Right cardiac atrium (tissue), 5 donors: ENCODE measurements at regions not wholly inside any gene's neighbourhood (a gene's known extent, or its start where the extent isn't known, plus 50 kb on each side); places are given as distances from the start of the nearest gene placed in this dataset.
"Not testable (repeated sequence)": the region's sequence is repeated elsewhere in the genome, so short reads cannot be mapped to it uniquely, and the experiment has no call there.

Experiments
- ATAC-seq, 2 donors: fragments of 200-7000 bp; cut with Tn5 transposase; one replicate each; pipeline versions ENCODE4 v1.8.0 to v1.9.1; 2020; ENCODE audit warnings: moderate library complexity in 2 of 2, mild to moderate bottlenecking in 1 of 2
- DNase-seq, 3 donors: peaks; one replicate each; pipeline ENCODE4 v3.0.0-alpha.2; 2020
- H3K27ac ChIP-seq: one replicate; pipeline ENCODE4 v1.5.1; 2013; ENCODE audit warnings: mild to moderate bottlenecking, low read length, control low read depth, moderate library complexity
- H3K27me3 ChIP-seq: one replicate; pipeline ENCODE4 v1.6.1; 2013; ENCODE audit not compliant: control insufficient read depth, insufficient read depth
- H3K4me1 ChIP-seq: one replicate; pipeline ENCODE4 v1.6.1; 2013; ENCODE audit warnings: low read length; ENCODE audit not compliant: control insufficient read depth, insufficient read depth
- H3K4me3 ChIP-seq: one replicate; pipeline ENCODE4 v1.5.1; 2013; ENCODE audit warnings: low read length, control low read depth
- H3K9me3 ChIP-seq: one replicate; pipeline ENCODE4 v1.6.1; 2013; ENCODE audit warnings: low read length; ENCODE audit not compliant: control insufficient read depth
- WGBS: extraction: QIAGEN DNeasy Blood & Tissue Kit; methylation state at CpG from one replicate; pipeline ENCODE4 v1.1.7; 2013; 5-methylcytosine and 5-hydroxymethylcytosine counted together
- intact Hi-C, 4 donors: fragments of 100-400 bp; cut with DNase I; formaldehyde crosslinking; loops; one replicate each; pipeline versions ENCODE4 v1.11.0 to v1.14.0; 2022 to 2023
- donor health status: healthy with polysubstance abuse.
- donor health status: DM: no; HTN: yes; CAD: no.
- donor health status: DM: no; HTN: no; CAD: no.
- donor health status: DM: no; HTN: yes; CAD: no; lungs with severe emphysema.
- donor health status: DM: yes; HTN: yes; CAD: no.

GRCh38 chr14:23722675-23723074 lies 86.5 kb downstream of the DHRS2 start:
- Histone ChIP-seq H3K27me3 (no peaks in the 10 kb centered on the region), H3K27ac (no peak overlapping the region), H3K9me3 (no peaks in the 10 kb centered on the region), H3K4me1 (no peaks in the 10 kb centered on the region), H3K4me3 (no peak overlapping the region)
- intact Hi-C loops, result no loop called here
- no peak for ATAC-seq
- 27% methylated on average over 1 of the region's 1 CpG for WGBS
- no peak for DNase-seq

DNA sequence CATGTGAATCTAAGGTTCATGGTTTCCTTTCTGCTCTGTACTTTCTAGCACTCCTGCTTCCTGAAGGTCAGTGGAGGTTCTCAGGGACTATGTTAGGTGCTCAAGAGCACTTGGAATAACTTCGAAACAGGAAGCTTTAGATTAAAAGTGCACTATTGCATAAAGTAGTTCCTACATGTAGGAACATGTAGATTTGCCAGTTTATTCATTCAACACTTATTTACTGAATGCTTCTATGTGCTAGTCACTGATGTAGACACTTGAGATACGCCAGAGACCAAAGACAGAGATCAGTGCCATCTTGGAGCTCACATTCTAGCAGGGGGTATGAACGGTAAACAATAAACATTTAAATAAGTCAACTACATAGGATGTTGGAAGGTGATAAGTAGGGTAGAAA lies 87.7 kb downstream of the DHRS2 start:
- DNase-seq, result no peak
- Histone ChIP-seq H3K27ac (no peak overlapping the region), H3K4me3 (no peak overlapping the region), H3K9me3 (no peaks in the 10 kb centered on the region), H3K27me3 (no peaks in the 10 kb centered on the region), H3K4me1 (no peaks in the 10 kb centered on the region)
- intact Hi-C loops, result no loop called here
- ATAC-seq, result no peak
- WGBS, result 74% methylated on average over 3 of the region's 3 CpGs

DNA sequence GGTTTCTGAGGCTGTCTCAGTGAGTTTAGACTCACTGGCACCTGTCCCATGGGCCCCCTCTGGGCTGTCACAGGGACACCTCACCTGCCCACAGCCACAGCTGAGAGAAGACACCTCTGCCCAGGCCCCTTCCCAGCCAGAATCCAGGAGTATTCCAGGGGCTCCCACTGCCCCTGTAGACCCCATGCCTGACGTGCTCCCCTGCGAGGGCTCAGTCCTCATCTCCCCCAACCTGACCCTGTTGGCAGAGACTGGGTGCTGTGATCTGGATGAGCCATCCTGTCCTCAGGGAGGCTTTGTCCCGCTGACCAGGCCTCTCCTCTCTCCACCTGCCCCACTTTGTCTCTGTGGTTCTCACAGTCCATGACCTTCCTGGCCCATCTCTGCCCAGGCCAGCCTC lies 89.4 kb downstream of the DHRS2 start:
- no peaks in the 10 kb centered on the region for H3K9me3 ChIP-seq
- no peak overlapping the region for H3K27ac ChIP-seq
- 87% methylated on average over 3 of the region's 3 CpGs for WGBS
- no peaks in the 10 kb centered on the region for H3K4me1 ChIP-seq
- H3K27me3 ChIP-seq, result no peaks in the 10 kb centered on the region
- intact Hi-C loops, result no loop called here
- DNase-seq (no peak), ATAC-seq (no peak)
- H3K4me3 ChIP-seq, result no peak overlapping the region

GRCh38 chr14:23725980-23726710 lies 90.0 kb downstream of the DHRS2 start:
- WGBS, result 76% methylated on average over 16 of the region's 16 CpGs
- no peak for ATAC-seq
- no peaks in the 10 kb centered on the region for H3K4me1 ChIP-seq
- H3K27me3 ChIP-seq, result no peaks in the 10 kb centered on the region
- H3K27ac ChIP-seq, result no peak overlapping the region
- DNase-seq, result peak in 1 of 3 donors; percentile 36
- H3K9me3 ChIP-seq, result no peaks in the 10 kb centered on the region
- no peak overlapping the region for H3K4me3 ChIP-seq
- intact Hi-C loops, result no loop called here

DNA sequence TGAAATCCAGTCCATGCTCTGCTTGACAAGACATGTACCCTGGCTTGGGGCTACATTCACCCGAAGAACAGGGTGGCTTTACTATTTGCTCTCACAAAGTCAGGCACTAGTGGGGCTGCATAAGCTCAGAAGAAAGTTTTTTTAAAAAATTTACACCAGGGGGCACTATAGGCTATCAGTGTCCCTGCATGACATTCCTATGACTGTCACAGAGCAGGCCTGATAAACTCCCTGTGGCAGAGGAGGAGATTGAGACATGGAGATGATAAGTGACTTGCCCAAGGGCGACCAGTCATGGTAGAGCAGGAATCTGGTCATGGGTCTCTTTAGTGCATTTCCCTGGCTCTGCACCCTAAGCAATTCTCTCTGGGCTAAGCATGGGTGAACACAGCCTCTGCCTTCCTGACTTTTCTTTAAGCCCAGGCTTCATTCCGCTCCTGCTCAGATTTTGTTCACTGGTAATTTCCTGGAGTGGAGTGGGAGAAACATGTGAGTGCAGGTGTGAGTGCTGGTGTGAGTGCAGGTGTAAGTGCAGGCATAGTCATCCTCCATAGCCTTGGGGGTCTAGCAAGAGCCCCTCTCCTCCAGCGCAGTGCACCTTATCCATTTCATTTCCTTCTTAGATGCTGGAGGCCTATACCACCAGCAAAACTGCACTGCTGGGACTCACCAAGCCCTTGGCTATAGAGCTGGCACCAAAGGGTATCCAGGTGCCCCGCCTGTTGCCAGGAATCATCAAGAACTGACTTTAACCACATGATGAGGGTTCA lies 91.6 kb downstream of the DHRS2 start:
- 87% methylated on average over 5 of the region's 5 CpGs for WGBS
- Histone ChIP-seq H3K9me3 (no peaks in the 10 kb centered on the region), H3K27me3 (no peaks in the 10 kb centered on the region), H3K4me3 (no peak overlapping the region), H3K4me1 (no peaks in the 10 kb centered on the region), H3K27ac (no peak overlapping the region)
- intact Hi-C loops, result no loop called here
- ATAC-seq (no peak), DNase-seq (no peak)

DNA sequence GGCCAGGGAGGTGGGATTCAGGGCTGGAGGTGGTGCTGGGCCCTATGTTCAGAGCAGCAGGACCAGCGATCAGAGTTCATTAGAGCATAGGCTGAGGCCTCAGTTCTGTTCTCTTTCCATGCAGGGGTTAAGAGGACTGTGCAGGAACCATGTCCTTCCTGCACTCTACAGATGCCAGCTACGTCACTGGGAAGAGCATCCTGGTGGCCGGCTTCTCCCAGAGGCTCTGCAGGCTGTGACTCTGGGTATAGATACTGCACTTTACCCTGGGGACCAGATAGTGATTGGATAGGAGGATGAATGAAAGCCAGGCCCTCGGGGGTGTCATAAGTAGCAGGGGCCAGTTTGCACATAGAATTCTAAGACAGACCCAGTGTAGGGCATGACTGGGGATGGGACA lies 92.6 kb downstream of the DHRS2 start:
- intact Hi-C loops, result no loop called here
- Histone ChIP-seq H3K4me3 (no peak overlapping the region), H3K4me1 (no peaks in the 10 kb centered on the region), H3K27ac (no peak overlapping the region), H3K9me3 (no peaks in the 10 kb centered on the region), H3K27me3 (no peaks in the 10 kb centered on the region)
- WGBS, result 46% methylated on average over 4 of the region's 4 CpGs
- no peak for ATAC-seq
- DNase-seq, result no peak

GRCh38 chr14:23729720-23730387 lies 93.7 kb downstream of the DHRS2 start:
- no peak for ATAC-seq
- 70% methylated on average over 8 of the region's 8 CpGs for WGBS
- Histone ChIP-seq H3K27me3 (no peaks in the 10 kb centered on the region), H3K4me1 (no peaks in the 10 kb centered on the region), H3K27ac (no peak overlapping the region), H3K9me3 (no peaks in the 10 kb centered on the region), H3K4me3 (no peak overlapping the region)
- intact Hi-C loops, result loop anchor here in 1 of 4 donors (10.0 kb wide), 1 partner anchor 175 kb away; no protein-coding TSS in a partner anchor
- DNase-seq, result no peak

- intact Hi-C loops, result loop anchor here in 1 of 4 donors (10.0 kb wide), 1 partner anchor 169 kb away; no protein-coding TSS in a partner anchor
- Histone ChIP-seq H3K27ac (no peak overlapping the region), H3K9me3 (no peaks in the 10 kb centered on the region), H3K4me1 (no peaks in the 10 kb centered on the region), H3K27me3 (no peaks in the 10 kb centered on the region), H3K4me3 (no peak overlapping the region)
- DNase-seq (no peak), ATAC-seq (no peak)
Observed at GRCh38 chr14:23735394-23735793, 99.2 kb downstream of the DHRS2 start.

DNA sequence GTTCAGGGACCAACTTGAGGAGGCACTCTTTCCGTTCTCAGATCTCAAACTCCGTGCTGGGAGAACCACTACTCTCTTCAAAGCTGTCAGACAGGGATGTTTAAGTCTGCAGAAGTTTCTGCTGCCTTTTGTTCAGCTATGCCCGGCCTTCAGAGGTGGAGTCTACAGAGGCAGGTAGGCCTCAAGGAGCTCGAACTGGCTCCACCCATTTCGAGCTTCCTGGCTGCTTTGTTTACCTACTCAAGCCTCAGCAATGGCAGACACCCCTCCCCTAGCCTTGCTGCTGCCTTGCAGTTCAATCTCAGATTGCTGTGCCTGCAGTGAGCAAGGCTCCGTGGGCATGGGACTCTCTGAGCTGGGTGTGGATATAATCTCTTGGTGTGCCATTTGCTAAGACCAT lies 108.2 kb downstream of the DHRS2 start:
- H3K27ac ChIP-seq, H3K27me3 ChIP-seq, intact Hi-C loops, DNase-seq, H3K4me3 ChIP-seq, H3K4me1 ChIP-seq, H3K9me3 ChIP-seq, ATAC-seq: not testable (repeated sequence)
- 55% methylated on average over 6 of the region's 6 CpGs for WGBS

DNA sequence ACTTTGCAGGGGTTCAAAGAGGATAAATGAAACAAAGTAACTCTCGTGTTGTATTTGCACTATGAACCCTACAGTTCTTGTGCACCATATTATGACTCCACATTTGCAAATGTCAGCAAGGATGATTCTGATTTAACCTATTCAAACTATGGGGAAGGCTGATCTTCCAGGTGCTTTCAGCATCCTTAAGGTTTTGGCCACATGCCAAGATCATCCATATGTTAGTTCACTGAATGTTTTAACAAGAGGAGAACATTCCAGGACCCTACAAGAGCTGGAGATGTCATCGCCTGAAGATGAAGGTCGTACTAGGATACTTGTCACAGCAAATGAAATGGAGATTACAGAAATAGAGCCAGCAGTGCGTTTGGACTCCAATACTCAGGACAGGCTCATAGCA lies 114.2 kb downstream of the DHRS2 start:
- no peak for DNase-seq
- no peak for ATAC-seq
- Histone ChIP-seq H3K27ac (no peak overlapping the region), H3K4me3 (no peak overlapping the region), H3K27me3 (no peaks in the 10 kb centered on the region), H3K4me1 (no peaks in the 10 kb centered on the region), H3K9me3 (no peaks in the 10 kb centered on the region)
- intact Hi-C loops, result no loop called here
- 54% methylated on average over 4 of the region's 4 CpGs for WGBS

- no peak for ATAC-seq
Observed at GRCh38 chr14:23751616-23752015, 115.5 kb downstream of the DHRS2 start.

More at GRCh38 chr14:23751616-23752015, 115.5 kb downstream of the DHRS2 start:
- Histone ChIP-seq H3K27ac (no peak overlapping the region), H3K4me3 (no peak overlapping the region), H3K27me3 (no peaks in the 10 kb centered on the region), H3K9me3 (no peaks in the 10 kb centered on the region), H3K4me1 (no peaks in the 10 kb centered on the region)
- no peak for DNase-seq
- intact Hi-C loops, result no loop called here
- 46% methylated on average over 2 of the region's 2 CpGs for WGBS
